Putamen (tissue), 1 donor: ENCODE measurements at regions not wholly inside any gene's neighbourhood (a gene's known extent, or its start where the extent isn't known, plus 50 kb on each side); places are given as distances from the start of the nearest gene placed in this dataset.

Source experiments
- DNase-seq: peaks from one replicate; pipeline ENCODE4 v3.0.0-alpha.2; 2016; ENCODE audit warnings: low spot score

- no peak for DNase-seq
Observed at GRCh38 chr18:57991552-57991951, 52.5 kb upstream of the NEDD4L start.

GRCh38 chr18:57989536-57989935, 54.5 kb upstream of the NEDD4L start:
- peak; percentile 56 for DNase-seq

- DNase-seq, result no peak
Observed at GRCh38 chr18:57984490-57985115, 59.4 kb upstream of the NEDD4L start.

GRCh38 chr18:57983965-57984364, 60.1 kb upstream of the NEDD4L start:
- DNase-seq, result no peak

- no peak for DNase-seq
Observed at GRCh38 chr18:57983472-57983871, 60.6 kb upstream of the NEDD4L start.

GRCh38 chr18:57982372-57983021, 61.5 kb upstream of the NEDD4L start:
- DNase-seq, result no peak

- DNase-seq, result no peak
Observed at GRCh38 chr18:57981308-57982028, 62.6 kb upstream of the NEDD4L start.

- no peak for DNase-seq
Observed at GRCh38 chr18:57980573-57981307, 63.3 kb upstream of the NEDD4L start.

GRCh38 chr18:57976230-57976773, 67.7 kb upstream of the NEDD4L start:
- DNase-seq, result no peak

GRCh38 chr18:57975805-57976204, 68.2 kb upstream of the NEDD4L start:
- DNase-seq, result no peak

GRCh38 chr18:57974585-57975265, 69.3 kb upstream of the NEDD4L start:
- DNase-seq, result no peak

GRCh38 chr18:57973889-57974288, 70.1 kb upstream of the NEDD4L start:
- no peak for DNase-seq

GRCh38 chr18:57970356-57971095, 73.5 kb upstream of the NEDD4L start:
- DNase-seq, result peak; percentile 28

GRCh38 chr18:57969824-57970223, 74.2 kb upstream of the NEDD4L start:
- DNase-seq, result no peak

GRCh38 chr18:57965246-57965645, 78.8 kb upstream of the NEDD4L start:
- no peak for DNase-seq

- no peak for DNase-seq
Observed at GRCh38 chr18:57961876-57962505, 82.0 kb upstream of the NEDD4L start.

- DNase-seq, result no peak
Observed at GRCh38 chr18:57961411-57961810, 82.6 kb upstream of the NEDD4L start.

- peak; percentile 15 for DNase-seq
Observed at GRCh38 chr18:57959278-57959677, 84.7 kb upstream of the NEDD4L start.

- DNase-seq, result no peak
Observed at GRCh38 chr18:57957210-57957609, 86.8 kb upstream of the NEDD4L start.

- no peak for DNase-seq
Observed at GRCh38 chr18:57956491-57956890, 87.5 kb upstream of the NEDD4L start.

- DNase-seq, result no peak
Observed at GRCh38 chr18:57954935-57955334, 89.1 kb upstream of the NEDD4L start.
